HEK293 (cell line): ENCODE measurements at regions not wholly inside any gene's neighbourhood (a gene's known extent, or its start where the extent isn't known, plus 50 kb on each side); places are given as distances from the start of the nearest gene placed in this dataset.

Experiments used
- CTCF ChIA-PET: fragments of 350-600 bp; formaldehyde crosslinking; extraction: SDS; loops from one replicate; lab custom pipeline; 2021; ENCODE audit warnings: antibody characterized with exemption; lab: Yijun Ruan, JAX
- POLR2A ChIA-PET: fragments of 300-600 bp; formaldehyde crosslinking; extraction: SDS; loops from one replicate; lab custom pipeline; 2020; ENCODE audit warnings: antibody characterized with exemption, inconsistent platforms; lab: Yijun Ruan, JAX
- H3K27ac ChIP-seq: fragments of 200-500 bp; sonication (Bioruptor generic); 2 replicates; pipeline ENCODE4 v1.5.1; 2014; ENCODE audit warnings: low read depth, low read length, control low read depth, inconsistent platforms; ENCODE audit errors: extremely low read depth
- H3K36me3 ChIP-seq, 2 experiments: fragments of 200-500 bp in 1 of 2; sonication (Bioruptor generic) in 1 of 2; 1 replicate in 1 of 2; 2 replicates in 1 of 2; pipeline ENCODE4 v1.5.1; 2014 to 2017; ENCODE audit warnings: inconsistent platforms in 2 of 2, low read length in 2 of 2; ENCODE audit not compliant: control insufficient read depth in 2 of 2, insufficient read depth in 1 of 2
- H3K4me1 ChIP-seq: fragments of 200-500 bp; sonication (Bioruptor generic); 2 replicates; pipeline ENCODE4 v1.5.1; 2014; ENCODE audit warnings: mild to moderate bottlenecking, low read length, inconsistent platforms; ENCODE audit not compliant: control insufficient read depth, insufficient read depth
- H3K4me3 ChIP-seq: 2 replicates; pipeline ENCODE4 v1.5.1; 2011; ENCODE audit warnings: low read depth, mild to moderate bottlenecking, control low read depth, low read length, moderate library complexity
- H3K9me3 ChIP-seq: fragments of 200-500 bp; sonication (Bioruptor generic); 2 replicates; pipeline ENCODE4 v1.5.1; 2014; ENCODE audit warnings: low read depth, low read length, inconsistent platforms; ENCODE audit not compliant: control insufficient read depth, insufficient read depth
- HOXD13 ChIP-seq: sonication (generic); formaldehyde crosslinking; IDR thresholded peaks from 2 replicates; pipeline ENCODE4 v1.8.0; 2022; ENCODE audit warnings: missing genetic modification reagents, borderline replicate concordance
- KLF17 ChIP-seq: fragments of 450-650 bp; formaldehyde crosslinking; IDR thresholded peaks from 2 replicates; pipeline ENCODE4 v1.5.1; 2016; ENCODE audit warnings: missing biosample characterization, missing genetic modification characterization
- PRDM4 ChIP-seq: fragments of 450-650 bp; formaldehyde crosslinking; IDR thresholded peaks from 2 replicates; pipeline ENCODE4 v1.5.1; 2017; ENCODE audit warnings: missing biosample characterization, missing genetic modification characterization
- PRDM6 ChIP-seq: fragments of 450-650 bp; formaldehyde crosslinking; IDR thresholded peaks from 2 replicates; pipeline ENCODE4 v1.5.1; 2017; ENCODE audit warnings: missing biosample characterization, missing genetic modification characterization
- REPIN1 ChIP-seq: fragments of 450-650 bp; formaldehyde crosslinking; IDR thresholded peaks from 2 replicates; pipeline ENCODE4 v1.5.1; 2017; ENCODE audit warnings: missing biosample characterization, missing genetic modification characterization, low read depth
- TSHZ1 ChIP-seq: fragments of 450-650 bp; formaldehyde crosslinking; IDR thresholded peaks from 2 replicates; pipeline ENCODE4 v1.5.1; 2016; ENCODE audit warnings: missing biosample characterization, missing genetic modification characterization, borderline replicate concordance
- ZIC2 ChIP-seq: fragments of 450-650 bp; formaldehyde crosslinking; IDR thresholded peaks from 2 replicates; pipeline ENCODE4 v1.5.1; 2016; ENCODE audit warnings: missing biosample characterization, missing genetic modification characterization
- ZNF112 ChIP-seq: fragments of 450-650 bp; formaldehyde crosslinking; IDR thresholded peaks from 2 replicates; pipeline ENCODE4 v1.5.0; 2017; ENCODE audit warnings: missing biosample characterization, missing genetic modification characterization
- ZNF274 ChIP-seq, 2 experiments: fragments of 200-500 bp in 1 of 2; fragments of 450-650 bp in 1 of 2; sonication (Bioruptor generic) in 1 of 2; formaldehyde crosslinking in 1 of 2; IDR thresholded peaks; 2 replicates each; pipeline versions ENCODE4 v1.5.1 to v1.6.1; 2014 to 2016; ENCODE audit warnings: borderline replicate concordance in 1 of 2, inconsistent platforms in 1 of 2, low read length in 1 of 2, missing biosample characterization in 1 of 2, missing genetic modification characterization in 1 of 2
- ZNF398 ChIP-seq: fragments of 450-650 bp; formaldehyde crosslinking; IDR thresholded peaks from 2 replicates; pipeline ENCODE4 v1.5.1; 2017; ENCODE audit warnings: missing biosample characterization, missing genetic modification characterization
- ZNF449 ChIP-seq: fragments of 450-650 bp; formaldehyde crosslinking; IDR thresholded peaks from 2 replicates; pipeline ENCODE4 v1.5.1; 2017; ENCODE audit warnings: missing biosample characterization, mild to moderate bottlenecking, missing genetic modification characterization, moderate library complexity
- ZNF530 ChIP-seq: fragments of 450-650 bp; formaldehyde crosslinking; IDR thresholded peaks from 2 replicates; pipeline ENCODE4 v1.5.1; 2016; ENCODE audit warnings: low read depth, missing biosample characterization, missing genetic modification characterization
- ZNF560 ChIP-seq: fragments of 450-650 bp; formaldehyde crosslinking; IDR thresholded peaks from 2 replicates; pipeline ENCODE4 v1.5.1; 2017; ENCODE audit warnings: missing biosample characterization, missing genetic modification characterization, borderline replicate concordance
- ZNF580 ChIP-seq: fragments of 450-650 bp; formaldehyde crosslinking; IDR thresholded peaks from 2 replicates; pipeline ENCODE4 v1.5.1; 2016; ENCODE audit warnings: missing biosample characterization, missing genetic modification characterization
- ZNF600 ChIP-seq: fragments of 450-650 bp; formaldehyde crosslinking; IDR thresholded peaks from 2 replicates; pipeline ENCODE4 v1.5.1; 2016; ENCODE audit warnings: missing biosample characterization, missing genetic modification characterization
- ZNF610 ChIP-seq: fragments of 450-650 bp; formaldehyde crosslinking; IDR thresholded peaks from 2 replicates; pipeline ENCODE4 v1.5.1; 2016; ENCODE audit warnings: missing biosample characterization, missing genetic modification characterization, borderline replicate concordance
- ZNF621 ChIP-seq: fragments of 450-650 bp; formaldehyde crosslinking; IDR thresholded peaks from 2 replicates; pipeline ENCODE4 v1.5.1; 2017; ENCODE audit warnings: missing biosample characterization, missing genetic modification characterization
- ZNF707 ChIP-seq: fragments of 450-650 bp; formaldehyde crosslinking; IDR thresholded peaks from 2 replicates; pipeline ENCODE4 v1.5.1; 2016; ENCODE audit warnings: missing biosample characterization, missing genetic modification characterization
- ZSCAN23 ChIP-seq: fragments of 450-650 bp; formaldehyde crosslinking; IDR thresholded peaks from 2 replicates; pipeline ENCODE4 v1.5.1; 2016; ENCODE audit warnings: missing biosample characterization, missing genetic modification characterization

GRCh38 chr4:18942874-18943273 is 921.3 kb upstream of the LCORL start (continued):
- TF ChIP-seq ZNF449 (tag by site-specific recombination) = no peak
- no peak for TF ChIP-seq ZNF274 (IDR thresholded peaks at IDR 0.05; ENCODE audit: low read length)
- TF ChIP-seq ZNF274 (tag by site-specific recombination; IDR thresholded peaks at IDR 0.05; ENCODE audit: borderline replicate concordance) = no peak
- TF ChIP-seq, all 188 proteins: peak for 0

GRCh38 chr4:18938343-18939099 is 917.0 kb upstream of the LCORL start:
- no peaks in the 10 kb centered on the region for H3K4me1 ChIP-seq
- POLR2A ChIA-PET = no interaction called here
- TF ChIP-seq ZNF600 (tag by site-specific recombination) = no peak
- TF ChIP-seq ZNF707 (tag by site-specific recombination) = no peak
- TF ChIP-seq ZNF610 (tag by site-specific recombination) = no peak
- no peak for TF ChIP-seq ZNF580
- no peak for TF ChIP-seq REPIN1 (tag by site-specific recombination)
- TF ChIP-seq ZSCAN23 (tag by site-specific recombination) = no peak
- no peak for TF ChIP-seq ZIC2 (tag by site-specific recombination)
- TF ChIP-seq, all 188 proteins: peak for 0
- H3K9me3 ChIP-seq = no peaks in the 10 kb centered on the region
- CTCF ChIA-PET = no interaction called here
- no peak overlapping the region for H3K4me3 ChIP-seq
- no peaks in the 10 kb centered on the region for H3K36me3 ChIP-seq
- H3K27ac ChIP-seq = no peak overlapping the region

- Histone ChIP-seq H3K4me3 (no peak overlapping the region), H3K4me1 (no peaks in the 10 kb centered on the region), H3K27ac (no peak overlapping the region), H3K36me3 (no peaks in the 10 kb centered on the region), H3K9me3 (no peaks in the 10 kb centered on the region)
- ChIA-PET POLR2A (no interaction called here), CTCF (no interaction called here)
- no peak for TF ChIP-seq PRDM6
- TF ChIP-seq ZNF530 (tag by site-specific recombination) = no peak
- no peak for TF ChIP-seq TSHZ1
- no peak for TF ChIP-seq ZNF621 (tag by site-specific recombination)
- no peak for TF ChIP-seq PRDM4 (tag by site-specific recombination)
- no peak for TF ChIP-seq ZNF112 (tag by site-specific recombination)
- TF ChIP-seq ZNF560 = no peak
- no peak for TF ChIP-seq KLF17 (tag by site-specific recombination)
- no peak for TF ChIP-seq HOXD13 (CRISPR knock-in tag)
- no peak for TF ChIP-seq ZNF398
Measured at GRCh38 chr4:18937746-18938145, 916.2 kb upstream of the LCORL start.
